ENCODE measurements at regions not wholly inside any gene's neighbourhood (a gene's known extent, or its start where the extent isn't known, plus 50 kb on each side); places are given as distances from the start of the nearest gene placed in this dataset.

- TF ChIP-seq EZH2 (IDR thresholded peaks at IDR 0.05; ENCODE audit: borderline replicate concordance, low read depth, low read length, poor library complexity, severe bottlenecking) (no peak), CTCF (conservative IDR thresholded peaks at IDR 0.05; ENCODE audit: low read depth, low read length) (no peak)
These were observed 438.1 kb downstream of the BCKDHB start for GRCh38 chr6:80544555-80544954.
